ENCODE measurements at regions not wholly inside any gene's neighbourhood (a gene's known extent, or its start where the extent isn't known, plus 50 kb on each side); places are given as distances from the start of the nearest gene placed in this dataset.

GRCh38 chr17:73969956-73970355 lies 233.5 kb upstream of the RPL38 start:
- Histone ChIP-seq H3K4me3 (no peak overlapping the region), H3K27ac (no peak overlapping the region), H3K9me3 (peaks cover 0 to 3% (median 0%) of the 10 kb centered on the region in 4 donors), H3K4me1 (no peaks in the 10 kb centered on the region), H3K36me3 (no peaks in the 10 kb centered on the region), H3K27me3 (peaks cover 0 to 12% (median 0%) of the 10 kb centered on the region in 3 donors)
- 49 to 54% methylated on average over 7 of the region's 7 CpGs for WGBS, 2 donors
- intact Hi-C loops (cut with DNase I): no loop called here
- DNase-seq: peak; percentile 73
- no peak for TF ChIP-seq EP300 (IDR thresholded peaks at IDR 0.05)
- no peak for TF ChIP-seq POLR2A (IDR thresholded peaks at IDR 0.05)
- no peak for TF ChIP-seq CTCF (IDR thresholded peaks at IDR 0.05)
- TF ChIP-seq POLR2AphosphoS5 (IDR thresholded peaks at IDR 0.05): no peak

GRCh38 chr17:73971127-73971526 lies 232.4 kb upstream of the RPL38 start:
- no peak for DNase-seq
- Histone ChIP-seq H3K27ac (no peak overlapping the region), H3K9me3 (no peaks in the 10 kb centered on the region), H3K4me3 (no peak overlapping the region), H3K36me3 (no peaks in the 10 kb centered on the region), H3K27me3 (peaks cover 0 to 12% (median 0%) of the 10 kb centered on the region in 3 donors), H3K4me1 (no peaks in the 10 kb centered on the region)
- WGBS, 2 donors: 73 to 77% methylated on average over 4 of the region's 4 CpGs
- no peak for TF ChIP-seq POLR2A (IDR thresholded peaks at IDR 0.05)
- TF ChIP-seq POLR2AphosphoS5 (IDR thresholded peaks at IDR 0.05): no peak
- TF ChIP-seq CTCF (IDR thresholded peaks at IDR 0.05): no peak
- no peak for TF ChIP-seq EP300 (IDR thresholded peaks at IDR 0.05)
- intact Hi-C loops (cut with DNase I): no loop called here

- no peak for TF ChIP-seq CTCF (IDR thresholded peaks at IDR 0.05)
- TF ChIP-seq POLR2AphosphoS5 (IDR thresholded peaks at IDR 0.05): no peak
- no peak for TF ChIP-seq EP300 (IDR thresholded peaks at IDR 0.05)
- no peak for TF ChIP-seq POLR2A (IDR thresholded peaks at IDR 0.05)
- no peaks in the 10 kb centered on the region for H3K36me3 ChIP-seq
- WGBS, 2 donors: 83 to 87% methylated on average over 10 of the region's 10 CpGs
- DNase-seq: no peak
- intact Hi-C loops (cut with DNase I): no loop called here
- peaks cover 0 to 12% (median 0%) of the 10 kb centered on the region in 3 donors for H3K27me3 ChIP-seq
- no peak overlapping the region for H3K27ac ChIP-seq
- no peak overlapping the region for H3K4me3 ChIP-seq
- no peaks in the 10 kb centered on the region for H3K9me3 ChIP-seq
- H3K4me1 ChIP-seq: no peaks in the 10 kb centered on the region
These were observed 231.4 kb upstream of the RPL38 start for GRCh38 chr17:73972056-73972455.

GRCh38 chr17:73972901-73973300 lies 230.6 kb upstream of the RPL38 start:
- H3K4me1 ChIP-seq: no peaks in the 10 kb centered on the region
- no peak overlapping the region for H3K27ac ChIP-seq
- TF ChIP-seq POLR2A (IDR thresholded peaks at IDR 0.05) (no peak), CTCF (IDR thresholded peaks at IDR 0.05) (no peak), EP300 (IDR thresholded peaks at IDR 0.05) (no peak), POLR2AphosphoS5 (IDR thresholded peaks at IDR 0.05) (no peak)
- intact Hi-C loops (cut with DNase I): no loop called here
- no peak overlapping the region for H3K4me3 ChIP-seq
- no peaks in the 10 kb centered on the region for H3K9me3 ChIP-seq
- WGBS, 2 donors: 57 to 74% methylated on average over 6 of the region's 6 CpGs
- DNase-seq: no peak
- peaks cover 0 to 13% (median 0%) of the 10 kb centered on the region in 3 donors for H3K27me3 ChIP-seq
- H3K36me3 ChIP-seq: no peaks in the 10 kb centered on the region
